Sciatic nerve (tissue), 2 donors: ENCODE measurements at regions not wholly inside any gene's neighbourhood (a gene's known extent, or its start where the extent isn't known, plus 50 kb on each side); places are given as distances from the start of the nearest gene placed in this dataset.
"Not testable (repeated sequence)": the region's sequence is repeated elsewhere in the genome, so short reads cannot be mapped to it uniquely, and the experiment has no call there.

Experiments
- ATAC-seq: fragments of 200-7000 bp; cut with Tn5 transposase; one replicate; pipeline ENCODE4 v1.9.1; 2020; ENCODE audit warnings: mild to moderate bottlenecking, moderate library complexity
- DNase-seq: peaks from one replicate; pipeline ENCODE4 v3.0.0-alpha.2; 2020; ENCODE audit warnings: low spot score
- intact Hi-C: fragments of 100-400 bp; cut with DNase I; formaldehyde crosslinking; loops from one replicate; pipeline ENCODE4 v1.14.2; 2022
- donor health status: DM: no; HTN: no; CAD: no.
- donor health status: DM: no; HTN: no; CAD: no.

DNA sequence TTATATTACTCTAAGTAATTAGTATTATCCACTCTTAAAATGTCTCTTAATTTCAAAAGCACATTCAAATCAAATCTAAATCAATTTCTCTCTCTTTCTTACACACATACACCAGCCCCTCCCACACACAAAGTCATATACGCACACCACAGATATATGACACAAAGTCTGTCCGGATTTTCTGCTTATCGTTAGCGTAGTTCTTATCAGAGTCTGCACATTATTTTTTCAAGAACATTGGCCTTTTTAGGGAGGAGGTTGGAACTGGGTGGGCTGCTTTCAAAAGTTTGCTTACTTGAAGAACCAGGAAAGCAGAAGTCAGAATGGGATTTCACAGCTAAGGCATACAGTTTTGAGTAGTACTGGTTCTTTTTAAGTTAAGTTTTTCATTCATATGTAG, 387.6 kb upstream of the CHRM2 start:
- intact Hi-C loops, result no loop called here
- DNase-seq, result no peak
- no peak for ATAC-seq

DNA sequence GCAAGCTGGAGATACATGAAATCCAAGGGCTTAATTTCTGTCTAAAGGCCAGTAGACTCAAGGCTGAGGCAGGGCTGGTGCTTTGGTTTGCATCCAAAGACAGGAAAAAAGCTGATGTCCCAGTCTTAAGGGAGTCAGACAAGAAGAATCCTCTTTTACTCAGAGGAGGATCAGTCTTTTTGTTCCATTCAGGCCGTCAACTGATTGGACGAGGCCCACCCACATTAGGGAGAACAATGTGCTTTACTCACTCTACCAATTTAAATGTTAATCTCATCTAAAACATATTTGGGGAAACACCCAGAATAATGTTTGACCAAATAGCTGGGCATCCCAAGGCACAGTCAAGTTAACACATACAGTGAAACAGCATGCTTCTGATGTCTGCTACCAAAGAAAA, 388.5 kb upstream of the CHRM2 start:
- no peak for ATAC-seq
- intact Hi-C loops, result no loop called here
- no peak for DNase-seq

DNA sequence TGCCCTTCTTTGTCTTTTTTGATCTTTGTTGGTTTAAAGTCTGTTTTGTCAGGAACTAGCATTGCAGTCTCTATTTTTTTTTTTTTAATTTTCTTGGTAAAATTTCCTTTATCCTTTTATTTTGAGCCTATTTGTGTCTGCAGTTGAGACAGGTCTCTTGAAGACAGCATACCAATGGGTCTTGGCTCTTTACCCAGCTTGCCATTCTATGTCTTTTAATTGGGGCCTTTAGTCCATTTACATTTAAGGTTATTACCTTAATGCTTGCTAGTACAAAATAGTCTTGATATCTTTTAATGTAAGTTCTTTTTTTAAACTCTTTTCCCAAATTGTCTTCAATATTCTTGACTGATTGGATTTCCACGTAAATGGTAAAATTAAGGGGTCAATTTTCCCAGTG, 398.3 kb upstream of the CHRM2 start:
- intact Hi-C loops, result no loop called here
- ATAC-seq, result no peak
- no peak for DNase-seq

DNA sequence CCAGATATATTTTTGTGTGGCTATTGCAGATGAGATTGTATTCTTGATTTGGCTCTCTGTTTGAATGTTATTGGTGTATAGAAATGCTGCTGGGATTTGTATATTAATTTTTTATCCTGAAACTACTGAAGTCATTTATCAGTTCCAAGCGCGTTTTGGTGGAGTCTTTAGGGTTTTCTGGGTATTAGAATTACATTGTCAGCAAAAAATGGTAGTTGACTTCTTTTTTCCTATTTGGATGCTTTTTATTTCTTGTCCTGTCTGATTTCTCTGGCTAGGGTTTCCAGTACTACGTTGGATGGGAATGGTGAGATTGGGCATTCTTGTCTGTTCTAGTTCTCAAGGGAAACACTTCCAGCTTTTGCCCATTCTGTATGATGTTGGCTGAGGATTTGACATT, 415.5 kb upstream of the CHRM2 start:
- ATAC-seq, result no peak
- intact Hi-C loops, result no loop called here
- DNase-seq, result no peak

DNA sequence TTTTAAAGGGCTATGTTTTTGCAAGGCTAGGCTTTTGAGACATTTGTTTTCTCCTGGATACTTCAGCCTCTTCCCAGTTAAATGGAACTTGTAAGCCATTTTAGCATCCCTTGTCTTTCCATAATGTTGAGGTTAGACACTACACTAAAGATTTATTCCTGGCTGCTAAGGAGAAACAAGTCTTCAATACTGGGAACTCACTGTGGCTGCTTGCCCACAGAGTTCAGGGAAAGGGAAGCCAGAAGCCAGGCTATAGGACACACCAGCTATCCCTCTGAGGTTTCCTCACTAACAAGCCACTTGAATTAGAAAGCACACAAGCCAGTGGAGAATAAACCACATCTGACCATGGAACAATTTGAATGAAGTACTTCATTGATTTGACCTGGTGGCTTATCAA, 421.7 kb upstream of the CHRM2 start:
- ATAC-seq (no peak), DNase-seq (no peak)
- intact Hi-C loops, result no loop called here

DNA sequence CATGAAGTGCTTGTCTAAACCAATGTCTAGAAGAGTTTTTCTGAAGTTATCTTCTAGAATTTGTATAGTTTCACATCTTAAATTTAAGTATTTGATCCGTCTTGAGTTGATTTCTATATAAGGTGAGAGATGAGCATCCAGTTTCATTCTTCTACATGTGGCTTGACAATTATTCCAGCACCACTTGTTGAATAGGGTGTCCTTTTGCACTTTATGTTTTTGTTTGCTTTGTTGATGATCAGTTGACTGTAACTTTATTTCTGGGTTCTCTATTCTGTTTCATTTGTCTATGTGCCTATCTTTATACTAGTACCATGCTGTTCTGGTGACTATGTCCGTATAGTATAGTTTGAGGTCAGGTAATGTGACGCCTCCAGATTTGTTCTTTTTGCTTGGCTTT, 426.6 kb upstream of the CHRM2 start:
- ATAC-seq (no peak), DNase-seq (no peak)
- intact Hi-C loops, result no loop called here

DNA sequence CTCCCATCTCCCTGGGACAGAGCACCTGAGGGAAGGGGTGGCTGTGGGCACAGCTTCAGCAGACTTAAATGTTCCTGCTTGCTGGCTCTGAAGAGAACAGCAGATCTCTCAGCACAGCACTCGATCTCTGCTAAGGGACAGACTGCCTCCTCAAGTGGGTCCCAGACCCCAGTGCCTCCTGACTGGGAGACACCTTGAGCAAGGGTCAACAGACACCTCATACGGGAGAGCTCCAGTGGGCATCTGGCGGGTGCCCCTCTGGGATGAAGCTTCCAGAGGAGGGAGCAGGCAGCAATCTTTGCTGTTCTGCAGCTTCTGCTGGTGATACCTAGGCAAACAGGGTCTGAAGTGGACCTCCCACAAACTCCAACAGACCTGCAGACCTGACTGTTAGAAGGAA, 436.7 kb upstream of the CHRM2 start:
- ATAC-seq, DNase-seq, intact Hi-C loops: not testable (repeated sequence)

DNA sequence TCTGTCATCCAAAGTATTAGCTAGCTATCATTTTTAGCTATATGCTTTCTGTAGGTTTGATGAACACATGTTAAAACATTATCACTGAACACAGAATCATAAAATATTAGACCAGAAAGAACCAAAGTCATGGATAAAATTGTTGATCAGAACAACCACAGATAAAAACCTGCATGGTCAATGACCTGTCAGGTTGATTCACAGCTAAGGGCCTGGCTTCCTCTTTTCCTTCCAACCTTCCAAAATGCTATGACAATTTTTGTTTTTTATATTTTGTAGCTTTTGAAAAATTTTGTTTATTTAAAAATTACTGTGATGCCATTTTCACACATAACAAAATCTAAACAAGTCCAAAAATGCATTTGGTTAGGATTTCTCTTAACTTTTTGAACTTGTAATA, 444.4 kb upstream of the CHRM2 start:
- no peak for ATAC-seq
- intact Hi-C loops, result no loop called here

DNA sequence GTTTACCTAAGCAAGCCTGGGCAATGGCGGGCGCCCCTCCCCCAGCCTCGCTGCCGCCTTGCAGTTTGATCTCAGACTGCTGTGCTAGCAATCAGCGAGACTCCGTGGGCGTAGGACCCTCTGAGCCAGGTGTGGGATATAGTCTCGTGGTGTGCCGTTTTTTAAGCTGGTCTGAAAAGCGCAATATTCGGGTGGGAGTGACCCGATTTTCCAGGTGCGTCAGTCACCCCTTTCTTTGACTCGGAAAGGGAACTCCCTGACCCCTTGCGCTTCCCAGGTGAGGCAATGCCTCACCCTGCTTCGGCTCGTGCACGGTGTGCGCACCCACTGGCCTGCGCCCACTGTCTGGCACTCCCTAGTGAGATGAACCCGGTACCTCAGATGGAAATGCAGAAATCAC, 442.6 kb upstream of the MTPN start:
- DNase-seq, ATAC-seq, intact Hi-C loops: not testable (repeated sequence)

More for the DNA sequence above, 444.4 kb upstream of the CHRM2 start:
- no peak for DNase-seq

DNA sequence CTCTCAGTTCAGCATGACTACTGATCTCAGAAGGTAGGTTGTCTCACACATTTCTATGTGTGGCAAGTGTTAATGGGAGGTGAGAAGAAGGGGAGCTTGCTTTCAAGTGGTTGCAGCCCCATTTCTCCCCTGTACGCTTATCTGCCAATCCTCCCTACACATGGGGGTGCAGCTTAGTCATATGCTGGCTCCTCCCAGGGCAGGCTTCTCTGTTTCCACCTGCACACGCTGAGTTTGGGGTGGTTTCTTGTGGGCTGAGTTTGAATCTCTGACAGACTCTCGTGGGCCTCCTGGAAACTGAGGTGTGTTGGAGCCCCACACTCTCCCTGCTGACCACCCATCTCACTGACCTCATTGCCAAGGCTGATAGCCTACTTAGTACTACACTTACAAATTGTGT, 435.8 kb upstream of the MTPN start:
- intact Hi-C loops, result no loop called here
- no peak for ATAC-seq
- DNase-seq, result no peak

DNA sequence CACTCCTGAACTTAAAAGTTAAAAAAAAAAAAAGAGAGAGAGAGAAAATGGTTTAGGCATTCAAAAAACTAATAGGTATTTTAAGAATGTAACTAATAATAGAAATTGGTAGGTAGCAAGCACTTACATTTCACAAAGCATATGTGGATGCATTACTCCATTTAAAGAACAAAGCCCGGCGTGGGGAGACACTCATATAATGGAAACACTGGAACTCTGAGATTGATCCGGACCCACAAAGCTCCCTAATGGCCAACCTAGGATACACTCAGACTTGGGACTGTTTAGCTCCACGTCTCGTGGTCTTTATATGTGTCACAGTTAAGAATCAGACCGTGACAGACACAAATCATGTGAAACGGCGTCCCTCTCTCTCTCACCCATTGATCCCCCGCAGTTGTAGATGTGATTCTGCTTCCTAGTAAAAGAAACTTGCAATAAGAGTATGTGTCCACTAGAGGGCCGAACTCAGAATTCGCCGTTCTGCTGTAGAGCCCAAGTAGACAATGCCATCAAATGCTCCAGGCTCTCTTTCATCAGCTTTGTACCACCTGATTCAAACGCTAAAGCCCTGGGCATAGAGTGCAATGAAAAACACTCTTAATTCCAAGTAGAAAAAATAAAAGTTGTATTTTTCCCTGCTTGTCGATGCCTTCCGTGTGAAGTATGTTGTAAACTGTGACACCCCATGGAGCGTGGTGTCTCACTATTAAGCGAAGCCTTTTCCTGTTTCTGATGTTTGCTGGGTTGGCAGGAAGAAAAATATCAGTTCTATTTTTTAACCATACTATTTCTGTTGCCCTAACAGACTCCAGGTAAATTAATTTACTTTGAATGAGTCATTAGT, 429.0 kb upstream of the MTPN start:
- ATAC-seq, result peak; percentile 50
- intact Hi-C loops, result no loop called here

DNA sequence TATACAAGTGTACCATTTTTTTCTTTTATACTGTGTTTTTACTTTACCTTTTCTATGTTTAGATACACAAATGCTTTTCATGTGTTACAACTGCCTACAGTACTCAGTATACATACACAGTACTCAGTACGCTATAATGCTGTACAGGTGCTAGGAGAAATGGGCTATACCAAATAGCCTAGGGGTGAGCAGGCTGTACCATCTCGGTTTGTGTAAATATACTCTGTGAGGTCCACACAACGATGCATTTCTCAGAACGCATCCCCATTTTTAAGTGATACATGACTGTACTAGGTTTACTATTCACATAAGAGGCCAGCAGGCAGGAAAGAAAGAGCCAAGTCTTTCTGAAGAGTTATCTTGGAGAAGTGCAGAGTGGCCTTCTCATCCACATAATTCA, 426.4 kb upstream of the MTPN start:
- ATAC-seq (no peak), DNase-seq (no peak)
- intact Hi-C loops, result no loop called here

More for the DNA sequence above, 429.0 kb upstream of the MTPN start:
- DNase-seq, result no peak

DNA sequence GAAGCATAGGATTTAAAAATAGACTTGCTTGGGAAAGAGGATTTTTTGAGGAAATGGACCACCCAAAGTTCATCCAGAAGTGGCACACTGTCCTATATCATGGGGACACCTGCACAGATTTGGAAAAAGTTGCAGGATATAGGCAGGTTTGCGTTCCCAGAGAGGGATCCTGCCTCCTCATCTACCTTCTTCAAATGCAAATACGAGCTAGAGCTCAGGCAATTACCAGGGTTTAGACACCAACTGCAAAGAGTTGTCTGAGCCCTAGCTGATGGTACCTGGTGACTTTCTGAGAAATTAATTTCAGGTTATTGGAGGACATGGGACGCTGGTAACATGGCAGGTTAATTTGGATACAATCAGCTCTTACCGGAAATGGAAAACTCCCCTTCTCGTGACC, 423.7 kb upstream of the MTPN start:
- DNase-seq (no peak), ATAC-seq (no peak)
- intact Hi-C loops, result no loop called here

DNA sequence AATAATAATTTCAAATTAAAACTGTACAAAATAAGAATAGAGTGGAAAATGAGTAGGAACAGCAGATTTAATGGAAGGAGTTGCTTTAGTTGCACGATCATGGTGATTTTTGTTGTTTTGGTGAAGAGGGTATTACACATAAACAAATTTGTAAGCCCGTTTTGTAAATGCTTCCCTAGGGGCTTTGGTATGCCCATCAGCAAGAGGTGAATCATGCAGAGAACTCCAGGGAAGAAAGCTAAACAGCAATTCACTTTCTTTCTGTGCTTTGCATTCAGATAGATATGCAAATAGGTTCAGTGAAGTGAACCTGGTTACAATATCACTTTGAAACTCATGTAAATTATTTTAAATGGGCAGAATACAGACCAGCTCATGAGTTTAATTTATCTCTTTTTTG, 422.2 kb upstream of the MTPN start:
- DNase-seq (no peak), ATAC-seq (no peak)
- intact Hi-C loops, result loop anchor here (5.0 kb wide), 1 partner anchor 1063 kb away; no protein-coding TSS in a partner anchor

DNA sequence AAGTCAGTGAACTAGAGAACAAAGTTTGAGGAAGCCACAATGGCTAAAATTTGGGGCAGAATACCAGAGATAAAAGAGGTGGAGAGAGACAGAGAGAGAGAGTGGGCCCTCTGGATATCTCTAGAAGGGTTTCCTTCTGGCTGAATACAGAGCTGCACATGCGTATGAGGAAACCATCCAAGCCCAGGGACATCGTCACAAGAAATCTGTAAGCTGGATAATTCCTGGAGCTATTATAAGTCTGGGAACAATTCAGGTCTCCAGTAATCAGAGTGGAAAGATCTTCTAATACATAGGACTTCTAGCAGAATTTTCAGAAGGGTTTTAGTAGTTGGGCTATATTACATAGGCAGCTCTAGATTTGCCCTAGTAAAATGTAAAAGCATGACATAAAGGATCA, 415.7 kb upstream of the MTPN start:
- ATAC-seq, result no peak
- intact Hi-C loops, result no loop called here

DNA sequence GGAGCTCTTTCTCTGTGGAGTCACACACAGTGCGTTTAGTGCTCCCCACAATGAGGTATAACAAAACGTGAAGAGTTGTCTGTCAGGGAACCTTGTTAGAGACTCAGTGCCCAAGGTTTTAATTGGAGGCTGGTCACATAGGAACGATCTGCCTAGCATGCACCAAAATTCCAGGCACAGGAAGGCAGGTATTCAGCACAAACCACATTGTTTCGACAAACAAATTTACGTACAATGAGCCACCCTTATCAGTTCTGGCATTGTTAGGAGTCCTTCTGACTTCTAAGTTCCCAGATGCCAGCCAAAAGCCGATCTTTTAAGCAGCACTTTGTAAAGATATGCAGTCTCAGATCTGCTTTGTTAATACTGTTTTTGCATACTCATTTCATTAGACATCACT, 414.2 kb upstream of the MTPN start:
- ATAC-seq (no peak), DNase-seq (no peak)
- intact Hi-C loops, result no loop called here

More for the DNA sequence above, 415.7 kb upstream of the MTPN start:
- DNase-seq, result no peak

DNA sequence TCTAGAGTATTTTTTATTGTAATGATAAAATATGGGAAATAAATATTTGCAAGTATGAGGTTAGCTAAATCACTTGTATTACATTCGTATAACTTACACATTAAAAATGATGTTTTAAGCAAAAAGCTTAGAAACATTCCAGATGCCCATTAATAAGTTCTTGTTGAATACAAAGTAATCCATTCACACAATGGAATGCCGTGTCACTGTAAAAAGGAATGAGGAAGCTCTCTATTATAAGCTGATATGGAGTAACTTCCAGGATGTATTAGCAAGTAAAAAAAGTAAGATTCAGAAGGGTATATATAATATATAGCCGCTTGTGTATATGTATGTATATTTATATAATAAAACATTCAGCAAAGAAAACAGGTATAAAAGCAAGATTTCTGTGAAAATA, 412.8 kb upstream of the MTPN start:
- no peak for DNase-seq
- ATAC-seq, result no peak
- intact Hi-C loops, result no loop called here

DNA sequence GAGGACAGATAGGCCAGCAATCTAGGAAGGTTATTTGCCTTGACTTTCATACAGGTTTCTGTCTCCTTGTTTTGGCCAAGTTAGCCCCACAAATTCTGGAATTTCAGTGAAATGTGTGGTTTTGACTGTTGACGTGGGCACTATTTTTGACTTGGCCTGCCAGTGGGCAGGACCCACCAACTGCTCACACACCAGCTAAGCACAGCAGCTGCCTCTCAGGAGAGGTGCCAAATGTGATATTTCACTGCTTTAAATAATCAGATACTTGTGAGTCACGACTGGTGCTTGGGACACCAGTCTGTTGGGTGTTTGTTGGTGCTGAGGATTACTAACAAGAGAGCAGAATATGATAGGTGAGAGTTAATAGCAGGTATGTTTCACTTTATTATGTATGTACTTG, 409.7 kb upstream of the MTPN start:
- intact Hi-C loops, result no loop called here
- DNase-seq, result no peak
- ATAC-seq, result no peak

DNA sequence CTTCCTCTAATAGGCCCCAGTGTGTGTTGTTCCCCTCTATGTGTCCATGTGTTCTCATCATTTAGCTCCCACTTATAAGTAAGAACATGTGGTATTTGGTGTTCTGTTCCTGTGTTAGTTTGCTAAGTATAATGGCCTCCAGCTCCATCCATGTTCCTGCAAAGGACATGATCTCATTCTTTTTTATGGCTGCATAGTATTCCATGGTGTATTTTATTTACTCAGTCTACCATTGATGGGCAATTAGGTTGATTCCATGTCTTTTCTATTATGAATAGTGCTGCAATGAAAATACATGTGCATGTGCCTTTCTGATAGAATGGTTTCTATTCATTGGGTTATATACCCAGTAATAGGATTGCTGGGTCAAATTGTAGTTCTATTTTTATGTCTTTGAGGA, 394.2 kb upstream of the MTPN start:
- DNase-seq, intact Hi-C loops, ATAC-seq: not testable (repeated sequence)

DNA sequence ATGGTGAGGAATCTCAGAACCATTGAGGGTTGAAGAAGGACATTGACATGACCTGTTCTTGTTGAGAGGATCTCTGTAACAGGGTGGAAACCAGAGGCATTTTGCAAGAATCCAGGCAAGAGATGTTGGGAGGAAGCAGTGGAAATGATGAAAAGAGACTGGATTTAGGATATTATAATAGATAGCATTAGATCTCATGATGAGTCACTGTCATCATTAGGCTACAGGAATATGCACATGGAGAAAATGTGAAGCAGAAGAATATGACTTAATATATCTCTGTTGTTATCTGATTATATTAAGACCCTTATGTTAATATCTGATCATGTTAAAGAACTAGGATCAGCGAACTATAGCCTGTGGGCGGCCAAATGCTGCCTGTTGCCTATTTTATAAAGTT, 393.0 kb upstream of the MTPN start:
- no peak for ATAC-seq
- no peak for DNase-seq
- intact Hi-C loops, result no loop called here

DNA sequence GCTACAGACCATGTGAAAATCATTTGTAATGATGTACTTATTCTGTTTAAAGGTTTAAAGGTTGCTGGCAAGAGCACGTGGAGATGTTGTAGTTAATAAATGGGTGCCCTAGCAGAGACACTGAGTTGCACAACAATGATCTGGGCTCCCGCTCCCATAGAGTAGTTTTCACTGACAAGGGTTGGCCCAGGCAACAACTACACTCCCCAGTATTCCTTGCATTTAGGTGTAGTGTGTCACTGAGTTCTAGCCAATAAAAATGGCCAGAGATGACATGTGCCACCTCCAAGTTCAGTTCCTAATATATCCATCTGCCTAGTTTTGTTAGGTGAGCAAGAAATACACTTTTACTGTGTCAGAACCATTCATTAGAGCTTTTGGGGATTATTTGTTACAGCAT, 392.1 kb upstream of the MTPN start:
- ATAC-seq (no peak), DNase-seq (no peak)
- intact Hi-C loops, result no loop called here
